SKM-1 treated with dmso at 0.1 percent for 144 hours (cell line): ENCODE measurements at regions not wholly inside any gene's neighbourhood (a gene's known extent, or its start where the extent isn't known, plus 50 kb on each side); places are given as distances from the start of the nearest gene placed in this dataset.

ENCODE experiments used
- DNase-seq: peaks from one replicate; lab custom pipeline; 2025; ENCODE audit not compliant: unreplicated experiment; lab: John Stamatoyannopoulos, UW

- no peak for DNase-seq
Measured at GRCh38 chr13:109868578-109869311, 82.4 kb upstream of the IRS2 start.

- no peak for DNase-seq
Measured at GRCh38 chr13:109867766-109868165, 81.4 kb upstream of the IRS2 start.

- no peak for DNase-seq
Measured at GRCh38 chr13:109862627-109863026, 76.2 kb upstream of the IRS2 start.

- DNase-seq, result no peak
Measured at GRCh38 chr13:109859898-109860297, 73.5 kb upstream of the IRS2 start.

- DNase-seq, result no peak
Measured at GRCh38 chr13:109859216-109859835, 72.9 kb upstream of the IRS2 start.

- DNase-seq, result no peak
Measured at GRCh38 chr13:109858319-109858718, 71.9 kb upstream of the IRS2 start.

GRCh38 chr13:109857803-109858202 is 71.4 kb upstream of the IRS2 start:
- DNase-seq, result no peak

- DNase-seq, result no peak
Measured at GRCh38 chr13:109857325-109857724, 70.9 kb upstream of the IRS2 start.

GRCh38 chr13:109856350-109856749 is 70.0 kb upstream of the IRS2 start:
- DNase-seq, result no peak

GRCh38 chr13:109853153-109853552 is 66.8 kb upstream of the IRS2 start:
- no peak for DNase-seq

- no peak for DNase-seq
Measured at GRCh38 chr13:109846185-109846584, 59.8 kb upstream of the IRS2 start.

- DNase-seq, result no peak
Measured at GRCh38 chr13:109844396-109844795, 58.0 kb upstream of the IRS2 start.

- DNase-seq, result no peak
Measured at GRCh38 chr13:109843695-109844094, 57.3 kb upstream of the IRS2 start.

GRCh38 chr13:109842212-109842920 is 56.0 kb upstream of the IRS2 start:
- no peak for DNase-seq

- DNase-seq, result no peak
Measured at GRCh38 chr13:109840893-109841287, 54.5 kb upstream of the IRS2 start.

- DNase-seq, result peak; percentile 47
Measured at GRCh38 chr13:109840201-109840892, 54.0 kb upstream of the IRS2 start.

GRCh38 chr13:109836629-109837607 is 50.5 kb upstream of the IRS2 start:
- DNase-seq, result no peak
